NOMO-1 treated with DMSO at 0.1 percent for 48 hours (cell line): ENCODE measurements at regions not wholly inside any gene's neighbourhood (a gene's known extent, or its start where the extent isn't known, plus 50 kb on each side); places are given as distances from the start of the nearest gene placed in this dataset.
"Not testable (repeated sequence)": the region's sequence is repeated elsewhere in the genome, so short reads cannot be mapped to it uniquely, and the experiment has no call there.

Source experiments
- DNase-seq: peaks from one replicate; lab custom pipeline; 2025; ENCODE audit not compliant: unreplicated experiment; lab: John Stamatoyannopoulos, UW

DNA sequence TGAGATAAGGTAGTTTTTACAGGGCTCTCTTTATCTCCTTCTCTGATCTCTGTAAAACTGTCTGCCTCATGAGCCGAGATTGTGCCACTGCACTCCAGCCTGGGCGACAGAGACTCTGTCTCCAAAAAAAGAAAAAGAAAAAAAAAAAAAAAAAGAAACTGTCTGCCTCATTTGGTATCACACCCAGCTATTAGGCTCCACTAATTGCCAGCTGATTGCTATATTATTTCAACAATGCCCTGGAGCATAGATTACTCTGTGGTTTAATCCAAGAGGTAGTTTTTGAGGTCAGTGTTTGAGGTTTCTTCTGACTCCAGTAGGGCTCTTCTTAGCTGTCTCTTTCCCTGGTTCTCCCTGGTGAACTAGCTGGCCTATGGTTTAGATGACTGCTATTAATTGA lies 268.1 kb upstream of the PLPP4 start:
- no peak for DNase-seq

DNA sequence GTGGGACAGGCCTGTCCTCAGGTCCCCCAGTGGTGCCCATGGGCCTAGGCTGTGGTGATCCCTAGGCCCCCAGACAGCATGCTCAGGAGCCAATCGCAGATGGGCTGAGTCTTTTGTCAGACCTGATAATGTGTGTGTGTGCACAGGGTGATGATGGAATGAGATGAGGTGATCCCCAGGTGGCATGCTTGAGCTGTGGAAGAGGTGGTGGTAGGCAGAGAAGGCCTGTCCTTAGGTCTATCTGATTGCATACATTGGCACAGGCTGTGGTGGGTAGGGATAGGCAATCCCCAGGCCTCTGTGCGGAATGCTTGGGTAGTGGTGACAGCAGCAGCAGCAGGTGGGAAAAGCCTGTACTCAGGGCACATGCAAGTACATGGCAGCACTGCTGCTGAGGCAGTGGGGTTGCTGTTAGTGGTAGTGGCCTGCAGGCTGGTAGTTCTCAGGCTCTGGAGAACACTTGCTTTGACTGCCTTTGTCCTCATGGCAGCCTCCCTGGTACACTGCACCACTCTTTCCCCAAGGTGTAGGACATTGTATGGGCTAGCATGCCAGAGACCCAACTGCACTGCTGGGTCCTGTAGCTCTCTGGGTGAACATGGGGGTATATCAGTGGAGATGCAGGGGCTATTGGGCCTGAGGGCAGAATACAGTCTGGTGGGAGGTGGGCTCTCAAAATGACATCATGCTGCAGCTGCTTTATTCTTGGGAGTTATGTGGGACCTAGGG lies 260.9 kb upstream of the PLPP4 start:
- no peak for DNase-seq

DNA sequence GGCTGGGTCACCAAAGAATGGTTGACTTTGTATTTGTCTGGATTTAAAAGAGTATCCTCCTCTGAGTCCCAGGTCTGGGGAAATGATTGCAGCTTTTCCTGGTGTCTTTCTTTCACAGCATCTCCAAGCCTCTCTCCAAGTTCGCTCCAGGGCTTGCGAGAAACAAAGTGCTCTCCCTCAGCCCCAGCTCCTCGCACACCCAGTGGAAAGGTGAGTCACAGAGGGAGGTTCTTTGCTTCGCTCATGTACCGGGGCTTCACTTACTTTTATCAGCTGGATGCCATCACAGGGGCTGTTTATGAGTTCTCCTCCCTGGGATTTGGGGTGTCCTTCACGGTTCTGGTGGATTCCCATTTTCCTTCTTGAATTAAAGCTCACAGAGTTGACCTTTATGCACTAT lies 252.2 kb upstream of the PLPP4 start:
- DNase-seq = no peak

DNA sequence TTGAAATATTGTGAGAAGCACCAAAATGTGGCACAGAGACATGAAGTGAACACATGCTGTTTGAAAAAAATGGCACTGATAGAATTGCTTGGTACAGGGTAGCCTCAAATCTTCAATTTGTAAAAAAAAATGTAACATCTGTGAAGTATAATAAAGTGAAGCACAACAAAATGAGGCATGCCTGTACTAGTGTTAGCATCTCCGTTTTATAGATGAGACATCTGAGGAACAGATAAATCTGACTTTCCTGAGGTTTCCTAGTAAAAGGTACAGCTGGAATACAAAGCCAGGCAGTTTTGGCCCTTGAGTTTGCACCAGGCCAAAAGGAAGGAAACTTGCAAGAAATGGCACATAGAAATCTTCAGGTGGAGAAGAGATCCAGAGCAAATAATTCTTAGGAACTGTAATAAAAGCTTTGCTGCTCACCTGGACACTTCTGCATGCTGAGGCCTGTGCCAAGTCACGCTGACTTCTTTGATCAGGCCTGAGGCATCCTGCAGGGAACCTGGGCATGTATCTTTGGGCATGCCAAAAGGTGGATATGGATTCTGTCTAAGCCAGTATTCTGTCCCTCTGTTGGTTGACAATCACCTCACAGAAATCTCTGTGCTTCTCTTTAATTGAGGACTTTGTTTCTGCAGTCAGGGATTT lies 251.5 kb upstream of the PLPP4 start:
- no peak for DNase-seq

DNA sequence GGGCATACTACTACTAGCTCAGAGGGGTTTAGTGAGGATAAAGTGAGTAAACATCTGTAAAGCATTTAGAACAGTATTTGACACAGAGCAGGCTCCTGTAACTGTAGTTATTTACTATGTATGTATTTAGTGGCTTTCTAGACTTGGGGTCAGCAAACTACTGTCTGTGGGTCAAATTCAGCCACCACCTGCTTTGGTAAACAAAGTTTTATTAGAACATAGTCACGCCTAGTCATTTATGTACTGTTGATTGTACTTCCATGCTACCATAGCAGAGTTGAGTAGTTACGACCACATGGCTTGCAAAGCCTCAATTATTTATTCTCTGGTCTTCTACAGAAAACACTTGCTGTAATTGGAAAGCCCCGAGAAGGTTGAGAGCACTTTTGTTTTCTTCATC lies 248.5 kb upstream of the PLPP4 start:
- DNase-seq = no peak

DNA sequence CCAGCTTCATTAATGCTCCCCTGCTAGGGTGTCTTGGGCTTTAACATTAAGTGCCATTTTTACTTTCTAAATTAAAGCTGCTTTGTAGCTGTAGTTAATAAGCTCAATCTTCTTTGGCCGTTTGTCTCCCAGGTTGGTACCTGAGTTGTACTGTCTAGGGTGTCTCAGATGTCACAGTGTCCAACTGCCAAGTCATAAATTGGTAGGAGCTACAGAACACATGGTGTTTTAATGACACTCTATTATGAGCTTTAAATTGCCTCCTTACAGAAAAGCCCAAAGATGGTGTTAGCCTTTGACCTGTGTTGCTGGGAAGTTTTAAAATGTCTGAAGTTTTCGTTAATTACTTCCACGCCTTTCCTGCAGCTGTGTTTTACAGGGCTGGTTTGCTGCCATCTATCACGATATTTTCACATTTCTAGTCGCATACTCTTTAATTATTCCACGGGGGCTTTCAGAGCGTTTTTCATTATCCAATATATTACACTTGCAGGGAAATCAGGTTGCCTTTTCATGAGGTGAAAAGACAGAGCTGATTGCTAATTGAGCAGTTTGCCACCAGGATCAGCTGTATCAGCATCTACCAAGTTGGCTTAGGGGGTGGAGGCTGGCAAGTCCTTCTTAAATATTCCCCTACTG lies 247.8 kb upstream of the PLPP4 start:
- DNase-seq = no peak

DNA sequence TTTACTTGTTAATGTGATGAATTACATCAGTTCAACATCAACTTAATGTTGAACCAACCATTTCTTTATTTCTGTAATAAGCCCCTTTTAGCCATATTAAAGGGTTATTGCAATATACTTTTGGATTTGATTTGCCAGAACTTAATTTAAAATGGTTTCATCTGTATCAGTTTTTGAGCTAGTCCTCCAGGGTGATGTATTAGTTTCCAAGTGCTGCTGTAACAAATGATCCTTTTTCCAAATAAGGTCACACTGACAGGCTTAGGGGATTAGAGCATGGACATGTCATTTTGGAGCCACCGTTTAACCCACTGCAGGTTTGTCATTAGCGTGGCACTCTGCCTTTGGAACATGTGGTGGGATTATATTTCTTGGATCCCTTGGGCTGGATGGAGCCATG lies 244.8 kb upstream of the PLPP4 start:
- no peak for DNase-seq

DNA sequence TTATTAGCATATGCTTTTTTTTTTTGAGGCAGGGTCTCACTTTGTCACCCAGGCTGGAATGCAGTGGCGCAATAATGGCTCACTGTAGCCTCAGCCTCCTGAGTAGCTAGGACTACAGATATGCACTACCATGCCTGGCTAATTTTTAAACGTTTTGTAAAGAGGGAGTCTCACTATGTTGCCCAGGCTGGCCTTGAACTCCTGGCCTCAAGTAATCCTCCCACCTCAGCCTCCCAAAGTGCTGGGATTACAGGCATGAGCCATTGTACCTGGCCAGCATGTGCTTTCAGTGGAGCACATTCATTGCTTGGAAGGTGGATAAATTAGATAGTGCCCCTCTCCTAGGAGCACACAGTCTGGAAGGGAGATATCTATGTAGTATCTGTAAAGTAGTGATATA lies 243.7 kb upstream of the PLPP4 start:
- not testable (repeated sequence) for DNase-seq

DNA sequence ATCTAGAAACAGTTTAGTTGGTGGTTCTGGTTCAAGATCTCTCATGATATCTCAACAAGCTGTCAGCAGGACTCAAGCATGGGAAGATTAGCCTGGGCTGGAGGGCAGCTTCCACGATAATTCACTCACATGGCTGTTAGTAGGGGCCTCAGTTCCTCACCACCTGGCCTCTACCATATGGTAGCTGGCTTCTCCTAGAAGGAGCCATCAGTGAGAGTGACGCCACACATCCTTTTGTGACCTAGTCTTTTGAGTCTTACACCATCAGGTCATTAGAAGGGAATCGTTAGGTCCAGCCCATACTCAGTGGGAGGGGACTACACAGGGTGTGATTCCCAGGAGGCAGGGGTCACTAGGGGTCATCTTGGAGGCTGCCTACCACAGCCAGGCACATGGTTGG lies 239.3 kb upstream of the PLPP4 start:
- DNase-seq = no peak

DNA sequence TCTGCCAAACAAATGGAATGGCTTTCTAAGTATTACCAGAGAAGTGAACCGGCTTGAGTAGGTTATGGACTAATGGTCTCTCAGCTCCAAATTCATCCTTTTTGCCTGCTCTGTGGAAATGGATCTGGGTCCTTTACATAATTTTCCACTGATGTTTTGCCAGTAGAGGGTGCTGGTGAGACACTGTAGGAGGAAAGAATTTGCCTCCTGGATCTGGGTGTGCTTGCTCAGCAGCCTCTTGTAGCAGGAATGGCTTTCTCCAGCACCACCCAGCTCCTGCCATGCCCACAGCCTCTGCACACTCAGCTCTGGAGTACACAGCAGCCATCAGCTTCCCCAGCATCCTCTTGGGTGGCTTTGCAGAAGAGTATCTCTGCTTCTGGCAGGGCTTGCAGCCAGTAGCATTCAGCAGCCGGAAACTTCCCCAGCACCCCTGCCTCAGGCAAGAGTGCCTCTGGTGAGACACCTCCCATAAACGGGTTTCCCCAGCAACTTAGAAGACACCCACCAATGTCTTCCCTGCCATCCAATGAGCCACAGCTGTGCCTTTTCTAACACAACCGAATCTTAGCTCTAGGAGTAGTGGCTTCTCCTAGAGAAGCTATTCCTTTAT lies 235.0 kb upstream of the PLPP4 start:
- DNase-seq = peak; percentile 28

DNA sequence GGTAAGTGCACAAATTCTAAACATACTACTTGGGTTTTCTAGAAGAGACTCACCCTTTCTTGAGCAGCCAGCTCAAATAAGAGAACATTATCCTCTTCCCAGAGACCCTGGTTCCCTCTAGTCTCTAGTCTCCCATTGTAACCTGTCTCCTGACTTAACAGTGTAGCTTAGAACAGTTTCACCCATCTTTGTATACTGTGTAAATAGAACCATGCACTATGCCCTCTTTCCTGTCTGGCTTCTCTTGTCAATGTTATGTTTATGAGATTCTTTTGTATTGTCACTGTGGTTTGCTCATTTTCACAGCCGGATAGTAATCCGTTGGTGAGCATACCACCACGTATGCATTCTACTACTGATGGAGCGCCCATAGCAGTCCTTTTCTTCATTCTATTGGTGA lies 227.4 kb upstream of the PLPP4 start:
- no peak for DNase-seq

DNA sequence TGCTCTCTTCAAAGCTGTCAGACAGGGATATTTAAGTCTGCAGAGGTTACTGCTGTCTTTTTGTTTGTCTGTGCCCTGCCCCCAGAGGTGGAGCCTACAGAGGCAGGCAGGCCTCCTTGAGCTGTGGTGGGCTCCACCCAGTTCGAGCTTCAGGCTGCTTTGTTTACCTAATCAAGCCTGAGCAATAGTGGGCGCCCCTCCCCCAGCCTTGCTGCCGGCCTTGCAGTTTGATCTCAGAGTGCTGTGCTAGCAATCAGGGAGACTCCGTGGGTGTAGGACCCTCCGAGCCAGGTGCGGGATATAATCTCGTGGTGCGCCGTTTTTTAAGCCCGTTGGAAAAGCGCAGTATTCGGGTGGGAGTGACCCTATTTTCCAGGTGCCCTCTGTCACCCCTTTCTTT lies 217.3 kb upstream of the PLPP4 start:
- DNase-seq = not testable (repeated sequence)

DNA sequence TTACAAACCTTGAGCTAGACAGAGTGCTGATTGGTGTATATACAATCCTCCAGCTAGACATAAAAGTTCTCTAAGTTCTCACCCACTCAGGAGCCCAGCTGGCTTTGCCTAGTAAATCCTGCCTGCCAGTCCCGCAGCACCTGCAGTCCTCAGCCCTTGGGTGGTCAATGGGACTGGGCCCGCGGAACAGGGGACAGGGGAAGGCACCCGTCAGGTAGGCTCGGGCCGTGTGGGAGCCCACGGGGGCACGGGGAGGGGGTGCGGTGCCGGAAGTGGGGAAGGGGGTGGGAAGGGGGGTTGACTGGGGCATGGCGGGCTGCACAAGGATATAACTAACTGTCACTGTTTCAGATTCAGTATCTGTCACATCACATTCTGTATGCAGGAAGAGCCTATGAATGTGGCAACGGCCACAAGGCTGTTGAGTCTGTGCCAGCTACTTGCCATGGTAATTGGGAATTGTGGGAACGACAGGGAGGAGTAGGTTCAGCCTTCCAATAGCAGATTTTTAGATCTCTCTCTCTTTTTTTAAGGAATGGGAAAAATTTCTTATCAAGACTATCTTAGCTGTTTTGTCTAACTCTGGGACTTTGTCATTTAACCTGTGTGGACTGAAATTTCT lies 205.1 kb upstream of the PLPP4 start:
- no peak for DNase-seq

DNA sequence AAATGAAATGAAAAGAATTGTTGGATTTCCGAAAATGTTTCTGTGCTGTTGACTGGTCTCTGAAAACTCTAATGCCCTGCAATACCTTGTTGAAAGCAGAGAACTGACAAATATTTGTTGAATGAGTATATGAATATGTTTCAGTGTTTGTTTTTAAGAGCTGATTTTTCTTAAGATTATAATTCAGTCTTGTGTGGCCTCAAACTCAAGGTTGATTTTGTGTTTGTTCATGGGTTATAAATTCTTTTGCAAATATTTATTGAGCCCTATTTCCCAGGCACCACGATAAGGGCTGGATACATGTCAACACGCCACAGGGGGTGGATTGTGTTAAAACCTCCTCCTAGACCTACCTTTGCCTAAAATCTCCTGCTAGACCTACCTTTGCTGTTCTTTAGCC lies 203.9 kb upstream of the PLPP4 start:
- DNase-seq = no peak

DNA sequence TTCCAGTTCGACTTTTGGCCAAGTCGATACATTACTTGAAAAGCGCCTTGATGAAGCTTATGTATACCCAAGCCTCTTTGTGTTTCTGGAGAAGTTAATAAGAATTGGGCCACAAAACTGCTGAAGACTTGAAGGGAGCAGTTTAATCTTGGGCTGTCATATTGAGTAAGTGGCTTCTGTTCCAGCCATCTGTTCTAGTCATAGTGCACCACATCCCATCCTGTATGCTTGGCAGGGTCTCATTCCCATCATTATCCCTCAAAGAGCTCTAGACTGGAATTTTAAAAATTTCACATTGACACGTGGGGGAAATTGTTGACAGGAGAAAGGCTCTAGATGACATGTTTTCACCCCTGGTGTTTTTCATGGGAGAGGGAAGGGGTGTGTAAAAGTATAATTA lies 196.6 kb upstream of the PLPP4 start:
- DNase-seq = no peak

DNA sequence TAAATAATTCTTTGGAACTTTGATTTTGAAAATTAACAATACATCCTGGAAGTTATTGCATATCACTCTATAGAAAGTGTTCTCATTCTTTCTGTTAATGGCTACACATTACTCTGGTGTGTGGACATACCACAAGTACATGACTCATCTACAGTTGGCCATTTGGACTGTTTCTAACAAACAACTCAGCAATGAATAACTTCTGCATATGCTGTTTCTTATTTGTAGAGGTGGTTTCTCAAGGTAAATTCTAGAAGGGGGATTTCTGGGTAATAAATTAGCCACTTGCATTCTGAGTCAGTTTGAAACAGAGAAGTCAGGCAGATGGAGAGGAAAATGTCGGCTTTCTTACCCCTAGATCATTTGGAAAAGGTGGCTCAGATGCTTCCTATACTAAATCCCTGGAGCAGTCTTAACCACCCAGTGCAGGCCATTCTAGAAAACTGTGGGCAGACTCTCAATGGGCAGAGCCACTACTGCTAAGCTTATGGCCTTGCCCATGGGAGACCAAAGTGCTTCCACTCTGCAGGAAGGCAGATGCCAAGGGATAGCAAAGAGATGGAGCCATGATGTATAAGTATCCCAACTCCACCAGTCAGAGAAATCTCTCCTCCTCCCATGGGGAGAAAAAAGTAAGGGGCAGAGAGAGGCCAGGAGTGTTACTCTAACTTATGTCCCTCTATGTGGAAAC lies 194.0 kb upstream of the PLPP4 start:
- no peak for DNase-seq

DNA sequence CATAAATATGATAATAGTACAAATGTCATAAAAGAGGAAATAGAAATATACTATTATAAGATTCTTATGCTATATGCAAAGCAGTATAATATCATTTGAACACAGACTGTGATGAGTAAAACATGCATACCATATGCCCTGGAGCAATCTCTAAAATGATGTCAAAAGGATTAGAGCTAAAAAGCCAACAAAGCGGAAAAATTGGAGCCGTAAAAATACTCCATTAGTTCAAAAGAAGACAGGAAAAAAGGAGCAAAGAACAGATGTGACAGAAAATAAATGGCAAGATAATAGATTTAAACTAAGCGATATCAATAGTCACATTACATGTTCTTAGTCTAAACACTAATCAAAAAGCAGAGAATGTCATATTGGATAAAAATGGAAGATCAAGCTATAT lies 191.0 kb upstream of the PLPP4 start:
- no peak for DNase-seq

DNA sequence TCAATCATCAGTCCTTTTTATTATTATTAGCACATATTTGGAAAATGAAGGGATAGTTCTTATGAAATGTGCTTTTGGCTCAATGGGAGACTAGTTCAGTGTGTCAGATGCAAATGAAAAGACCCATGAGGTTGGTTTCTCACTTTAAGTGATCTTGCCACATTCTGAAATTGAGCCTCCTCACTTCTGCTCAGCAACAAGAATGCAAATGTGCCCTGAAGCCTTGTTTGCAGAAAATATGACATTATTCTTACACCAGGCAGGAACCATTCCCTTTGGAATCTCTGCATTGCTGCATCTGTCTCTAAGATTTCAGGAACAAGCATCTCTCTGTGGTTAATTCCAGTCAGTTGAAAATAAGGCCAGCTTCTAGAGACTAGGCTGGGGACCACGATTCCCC lies 186.1 kb upstream of the PLPP4 start:
- no peak for DNase-seq

DNA sequence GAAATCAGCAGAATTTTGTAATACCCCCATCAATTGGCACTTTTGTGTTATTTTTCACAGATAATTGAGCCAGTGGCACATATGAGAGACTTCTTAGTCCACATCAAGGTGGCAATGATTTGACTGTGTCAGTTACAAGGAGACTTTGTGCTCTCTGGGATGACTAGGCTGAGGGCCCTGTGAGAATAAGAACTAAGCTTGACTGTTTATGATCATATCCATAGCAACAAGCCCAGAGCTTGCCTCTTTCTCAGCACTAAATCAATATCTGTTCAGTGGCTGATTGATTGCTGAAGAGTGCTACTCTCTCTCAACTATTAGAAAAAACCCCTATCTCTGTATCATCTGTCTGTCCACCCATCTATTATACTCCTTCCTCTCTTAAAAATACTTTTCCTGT lies 185.3 kb upstream of the PLPP4 start:
- DNase-seq = no peak

DNA sequence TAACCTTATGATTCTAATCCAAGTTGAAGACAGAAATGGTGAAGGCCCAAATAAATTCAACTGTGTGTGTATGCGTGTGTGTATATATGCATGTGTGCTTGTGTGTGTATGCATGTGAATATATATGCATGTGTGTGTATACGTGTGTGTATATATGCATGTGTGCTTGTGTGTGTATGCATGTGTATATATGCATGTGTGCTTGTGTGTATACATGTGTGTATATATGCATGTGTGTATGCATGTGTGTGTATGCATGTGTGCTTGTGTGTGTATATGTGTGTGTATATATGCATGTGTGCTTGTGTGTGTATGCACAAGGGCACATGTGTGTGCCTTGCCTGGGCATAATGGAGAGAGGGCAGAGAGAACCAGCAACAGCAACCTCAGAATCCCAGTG lies 184.7 kb upstream of the PLPP4 start:
- DNase-seq = no peak

DNA sequence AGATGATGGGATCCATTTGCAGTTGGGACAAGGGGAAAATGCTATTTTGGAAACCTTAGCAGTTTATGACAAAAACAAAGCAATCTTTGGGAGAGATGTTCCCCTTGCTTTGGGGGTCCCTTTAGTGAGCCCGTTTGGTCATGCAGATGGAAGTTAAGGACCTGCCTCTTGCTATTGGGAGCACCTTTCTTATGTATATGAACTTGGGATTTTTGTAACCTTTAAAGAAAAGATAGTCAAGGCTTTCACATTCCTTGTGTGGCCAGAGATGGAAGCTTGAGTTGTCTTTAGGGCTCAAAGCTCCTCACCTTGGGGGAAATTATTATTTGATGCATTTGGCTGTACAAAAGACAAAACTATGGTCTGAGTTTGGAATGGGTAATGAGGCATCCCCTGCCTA lies 179.0 kb upstream of the PLPP4 start:
- no peak for DNase-seq
